ENCODE measurements at regions not wholly inside any gene's neighbourhood (a gene's known extent, or its start where the extent isn't known, plus 50 kb on each side); places are given as distances from the start of the nearest gene placed in this dataset.

GRCh38 chr4:117660668-117661067 lies 373.6 kb upstream of the NDST3 start:
- no peak for DNase-seq
- Histone ChIP-seq H3K79me2 (ENCODE audit: insufficient read depth) (no peaks in the 10 kb centered on the region), H3K4me2 (no peak overlapping the region), H3K9me3 (no peaks in the 10 kb centered on the region), H3K27me3 (ENCODE audit: insufficient read depth) (no peaks in the 10 kb centered on the region), H3K9ac (no peak overlapping the region), H3K36me3 (replicated peaks in 1 of 2; ENCODE audit: control insufficient read depth in 1 of 2, insufficient read depth in 2 of 2, low read length in 1 of 2) (no peaks in the 10 kb centered on the region), H3K9me2 (no peaks in the 10 kb centered on the region), H3K4me1 (ENCODE audit: control insufficient read depth in 1 of 2, insufficient read depth in 2 of 2, low read depth in 1 of 2, low read length in 1 of 2) (no peaks in the 10 kb centered on the region), H3K27ac (ENCODE audit: low read depth in 2 of 2, low read length in 1 of 2) (no peak overlapping the region), H3F3A (replicated peaks; ENCODE audit: insufficient read depth) (no peaks in the 10 kb centered on the region), H3K4me3 (ENCODE audit: low read depth in 2 of 2, low read length in 1 of 2) (no peak overlapping the region), H2AFZ (ENCODE audit: low read depth) (no peak overlapping the region), H4K20me1 (ENCODE audit: insufficient read depth) (no peaks in the 10 kb centered on the region)
- 59% methylated on average over 1 of the region's 1 CpG for WGBS (ENCODE audit: low lambda C conversion rate)
- TF ChIP-seq FOXM1 (IDR thresholded peaks at IDR 0.05; ENCODE audit: low read depth): no peak
- TF ChIP-seq NFIC (IDR thresholded peaks at IDR 0.05; ENCODE audit: borderline replicate concordance): no peak
- no peak for TF ChIP-seq CTCF (IDR thresholded peaks at IDR 0.05)
- no peak for TF ChIP-seq FOXJ3 (CRISPR knock-in tag; IDR thresholded peaks at IDR 0.05)
- TF ChIP-seq NRF1 (IDR thresholded peaks at IDR 0.05; ENCODE audit: low read depth, low read length): no peak
- TF ChIP-seq FOSL2 (IDR thresholded peaks at IDR 0.05; ENCODE audit: borderline replicate concordance, low read depth): no peak
- CTCF ChIA-PET: no interaction called here
- POLR2A ChIA-PET: no interaction called here

GRCh38 chr4:117661091-117662072 lies 372.9 kb upstream of the NDST3 start:
- H3K9ac ChIP-seq: no peak overlapping the region
- H3K79me2 ChIP-seq (ENCODE audit: insufficient read depth): no peaks in the 10 kb centered on the region
- no peaks in the 10 kb centered on the region for H3K9me2 ChIP-seq
- no peaks in the 10 kb centered on the region for H3K27me3 ChIP-seq (ENCODE audit: insufficient read depth)
- POLR2A ChIA-PET: no interaction called here
- H3K4me3 ChIP-seq (ENCODE audit: low read depth in 2 of 2, low read length in 1 of 2): no peak overlapping the region
- 53% methylated on average over 2 of the region's 2 CpGs for WGBS (ENCODE audit: low lambda C conversion rate)
- TF ChIP-seq PBX3 (IDR thresholded peaks at IDR 0.05): no peak
- no peak for TF ChIP-seq RCOR1 (IDR thresholded peaks at IDR 0.05; ENCODE audit: low read length)
- no peak for TF ChIP-seq CTCF (IDR thresholded peaks at IDR 0.05)
- no peak for TF ChIP-seq TCF12 (IDR thresholded peaks at IDR 0.05)
- no peak for TF ChIP-seq USF1 (IDR thresholded peaks at IDR 0.05; ENCODE audit: borderline replicate concordance, low read depth)
- TF ChIP-seq RFX5 (IDR thresholded peaks at IDR 0.05; ENCODE audit: low read length): no peak
- no peak for TF ChIP-seq ELF1 (IDR thresholded peaks at IDR 0.05)
- H3F3A ChIP-seq (replicated peaks; ENCODE audit: insufficient read depth): no peaks in the 10 kb centered on the region
- no peak overlapping the region for H2AFZ ChIP-seq (ENCODE audit: low read depth)
- no peak overlapping the region for H3K4me2 ChIP-seq
- CTCF ChIA-PET: no interaction called here
- no peaks in the 10 kb centered on the region for H4K20me1 ChIP-seq (ENCODE audit: insufficient read depth)
- no peaks in the 10 kb centered on the region for H3K4me1 ChIP-seq (ENCODE audit: control insufficient read depth in 1 of 2, insufficient read depth in 2 of 2, low read depth in 1 of 2, low read length in 1 of 2)
- no peaks in the 10 kb centered on the region for H3K9me3 ChIP-seq
- H3K36me3 ChIP-seq (replicated peaks in 1 of 2; ENCODE audit: control insufficient read depth in 1 of 2, insufficient read depth in 2 of 2, low read length in 1 of 2): no peaks in the 10 kb centered on the region
- DNase-seq: no peak
- H3K27ac ChIP-seq (ENCODE audit: low read depth in 2 of 2, low read length in 1 of 2): no peak overlapping the region

Data from SK-N-SH (cell line).